GM10266 (cell line): ENCODE measurements at regions not wholly inside any gene's neighbourhood (a gene's known extent, or its start where the extent isn't known, plus 50 kb on each side); places are given as distances from the start of the nearest gene placed in this dataset.

Experiments used
- DNase-seq: peaks from one replicate; pipeline ENCODE4 v3.0.0; 2012; ENCODE audit errors: extremely low spot score
- TF ChIP-seq, protein P1 (sequence below): IDR thresholded peaks from 2 replicates; pipeline ENCODE4 v1.5.1; 2012; ENCODE audit warnings: mild to moderate bottlenecking, low read depth; ENCODE audit not compliant: control insufficient read depth, insufficient read depth; ENCODE audit errors: missing control alignments

- DNase-seq: no peak
- TF ChIP-seq, protein P1, sequence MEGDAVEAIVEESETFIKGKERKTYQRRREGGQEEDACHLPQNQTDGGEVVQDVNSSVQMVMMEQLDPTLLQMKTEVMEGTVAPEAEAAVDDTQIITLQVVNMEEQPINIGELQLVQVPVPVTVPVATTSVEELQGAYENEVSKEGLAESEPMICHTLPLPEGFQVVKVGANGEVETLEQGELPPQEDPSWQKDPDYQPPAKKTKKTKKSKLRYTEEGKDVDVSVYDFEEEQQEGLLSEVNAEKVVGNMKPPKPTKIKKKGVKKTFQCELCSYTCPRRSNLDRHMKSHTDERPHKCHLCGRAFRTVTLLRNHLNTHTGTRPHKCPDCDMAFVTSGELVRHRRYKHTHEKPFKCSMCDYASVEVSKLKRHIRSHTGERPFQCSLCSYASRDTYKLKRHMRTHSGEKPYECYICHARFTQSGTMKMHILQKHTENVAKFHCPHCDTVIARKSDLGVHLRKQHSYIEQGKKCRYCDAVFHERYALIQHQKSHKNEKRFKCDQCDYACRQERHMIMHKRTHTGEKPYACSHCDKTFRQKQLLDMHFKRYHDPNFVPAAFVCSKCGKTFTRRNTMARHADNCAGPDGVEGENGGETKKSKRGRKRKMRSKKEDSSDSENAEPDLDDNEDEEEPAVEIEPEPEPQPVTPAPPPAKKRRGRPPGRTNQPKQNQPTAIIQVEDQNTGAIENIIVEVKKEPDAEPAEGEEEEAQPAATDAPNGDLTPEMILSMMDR: no peak
Measured at GRCh38 chr16:9644258-9644657, 538.0 kb downstream of the GRIN2A start.

GRCh38 chr16:9645911-9646310 is 536.3 kb downstream of the GRIN2A start:
- TF ChIP-seq, protein P1: no peak
- no peak for DNase-seq

DNA sequence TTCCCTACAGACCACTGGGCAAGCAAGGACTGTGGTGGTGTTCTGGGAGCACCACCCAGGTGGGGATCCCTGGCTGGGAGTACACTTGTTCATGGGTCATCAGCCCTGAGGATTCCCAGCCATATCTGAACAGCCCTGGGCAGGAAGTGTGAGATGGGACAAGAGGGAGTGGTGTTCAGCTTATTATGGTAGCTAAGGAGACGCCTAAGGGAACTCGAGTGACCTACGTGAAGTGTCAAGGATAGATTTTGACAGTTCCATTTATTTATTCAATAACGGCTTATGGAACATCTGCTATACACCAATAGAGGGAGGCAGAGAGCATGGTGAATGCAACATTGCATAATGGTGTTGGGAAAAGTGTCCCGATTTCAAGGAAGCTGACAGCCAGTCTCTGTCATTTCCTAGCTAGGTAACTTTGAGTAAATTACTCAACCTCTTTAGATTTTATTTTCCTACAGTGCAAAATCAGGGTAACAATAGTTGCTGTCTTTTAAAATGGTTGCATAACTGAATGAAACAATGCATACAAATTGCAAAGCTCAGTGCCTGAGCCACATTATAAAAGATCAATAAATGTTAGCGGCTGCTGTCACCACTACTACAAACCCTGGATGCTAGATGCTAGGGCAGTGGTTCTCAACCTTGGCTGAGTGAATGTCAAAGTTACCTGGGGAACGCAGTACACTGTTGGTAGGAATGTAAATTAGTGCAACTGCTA is 534.1 kb downstream of the GRIN2A start:
- DNase-seq: peak; percentile 22

GRCh38 chr16:9650284-9650683 is 531.9 kb downstream of the GRIN2A start:
- no peak for DNase-seq
- TF ChIP-seq, protein P1: no peak

More for the DNA sequence above, 534.1 kb downstream of the GRIN2A start:
- TF ChIP-seq, protein P1: peak; percentile 61

DNA sequence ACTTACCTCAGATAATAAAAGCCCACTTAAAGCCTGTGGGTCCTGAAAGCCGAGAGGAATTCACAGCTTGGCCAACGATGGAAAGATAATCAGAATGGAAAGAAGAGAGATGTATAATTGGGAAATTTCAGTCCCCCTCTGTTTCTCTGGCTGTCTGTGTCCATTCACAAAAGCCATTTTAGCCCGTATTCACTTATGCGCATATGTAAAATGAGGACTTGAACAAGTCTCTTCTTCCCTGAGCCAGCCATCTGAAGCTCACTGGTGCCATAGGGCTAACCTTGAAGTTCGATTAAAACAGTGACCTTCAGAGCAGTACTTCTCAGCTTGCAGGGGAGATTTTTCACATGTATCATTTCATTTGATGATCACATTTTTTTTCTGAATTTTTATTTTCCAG is 527.2 kb downstream of the GRIN2A start:
- TF ChIP-seq, protein P1: no peak
- DNase-seq: no peak

GRCh38 chr16:9657641-9658040 is 524.6 kb downstream of the GRIN2A start:
- TF ChIP-seq, protein P1: no peak
- no peak for DNase-seq

DNA sequence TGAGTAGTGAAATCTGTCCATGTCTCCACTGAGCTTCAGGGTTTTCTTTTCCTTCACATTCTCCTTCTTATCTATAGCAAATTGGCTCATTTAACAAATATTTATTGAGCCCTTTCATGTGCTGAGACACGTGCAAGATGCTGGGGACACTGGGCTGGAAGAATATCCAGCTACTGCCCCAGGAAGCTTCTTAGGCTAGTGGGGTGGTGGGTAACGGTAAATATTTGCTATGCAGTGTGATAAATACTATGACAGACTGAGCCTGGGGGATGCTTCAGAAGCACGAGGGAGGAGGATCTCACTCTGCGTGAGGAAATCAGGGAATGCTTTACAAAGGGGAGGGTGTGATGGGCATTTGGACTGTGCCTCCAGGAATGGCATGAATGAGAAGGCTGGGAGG is 524.1 kb downstream of the GRIN2A start:
- TF ChIP-seq, protein P1: no peak
- DNase-seq: no peak
